Right atrium auricular region (tissue), 2 donors: ENCODE measurements at regions not wholly inside any gene's neighbourhood (a gene's known extent, or its start where the extent isn't known, plus 50 kb on each side); places are given as distances from the start of the nearest gene placed in this dataset.

Experiments
- DNase-seq: peaks from one replicate; pipeline ENCODE4 v3.0.0-alpha.2; 2019; ENCODE audit warnings: low spot score
- H3K27ac ChIP-seq, 2 donors: fragments of 200-600 bp; sonication (generic); 1 replicate in 1 of 2; 2 replicates in 1 of 2; pipeline ENCODE4 v1.5.1; 2016 to 2019
- H3K27me3 ChIP-seq, 2 donors: fragments of 200-600 bp; sonication (generic); one replicate each; pipeline versions ENCODE4 v1.5.1 to v1.6.0; 2017 to 2019
- H3K36me3 ChIP-seq: fragments of 200-600 bp; sonication (generic); one replicate; pipeline ENCODE4 v1.5.1; 2016
- H3K4me1 ChIP-seq, 2 donors: fragments of 200-600 bp; sonication (generic); one replicate each; pipeline versions ENCODE4 v1.5.1 to v1.6.0; 2017 to 2019
- H3K4me3 ChIP-seq, 2 donors: fragments of 200-600 bp; sonication (generic); 1 replicate in 1 of 2; 2 replicates in 1 of 2; pipeline ENCODE4 v1.5.1; 2017 to 2019; ENCODE audit warnings: mild to moderate bottlenecking in 1 of 2, moderate library complexity in 1 of 2
- H3K9me3 ChIP-seq, 2 donors: fragments of 200-600 bp; sonication (generic); one replicate each; pipeline ENCODE4 v1.5.1; 2019
- TF ChIP-seq, protein P1 (sequence below), 2 donors: fragments of 200-600 bp; sonication (generic); IDR thresholded peaks; one replicate each; pipeline ENCODE4 v1.5.1; 2019; ENCODE audit warnings: antibody characterized with exemption in 2 of 2

DNA sequence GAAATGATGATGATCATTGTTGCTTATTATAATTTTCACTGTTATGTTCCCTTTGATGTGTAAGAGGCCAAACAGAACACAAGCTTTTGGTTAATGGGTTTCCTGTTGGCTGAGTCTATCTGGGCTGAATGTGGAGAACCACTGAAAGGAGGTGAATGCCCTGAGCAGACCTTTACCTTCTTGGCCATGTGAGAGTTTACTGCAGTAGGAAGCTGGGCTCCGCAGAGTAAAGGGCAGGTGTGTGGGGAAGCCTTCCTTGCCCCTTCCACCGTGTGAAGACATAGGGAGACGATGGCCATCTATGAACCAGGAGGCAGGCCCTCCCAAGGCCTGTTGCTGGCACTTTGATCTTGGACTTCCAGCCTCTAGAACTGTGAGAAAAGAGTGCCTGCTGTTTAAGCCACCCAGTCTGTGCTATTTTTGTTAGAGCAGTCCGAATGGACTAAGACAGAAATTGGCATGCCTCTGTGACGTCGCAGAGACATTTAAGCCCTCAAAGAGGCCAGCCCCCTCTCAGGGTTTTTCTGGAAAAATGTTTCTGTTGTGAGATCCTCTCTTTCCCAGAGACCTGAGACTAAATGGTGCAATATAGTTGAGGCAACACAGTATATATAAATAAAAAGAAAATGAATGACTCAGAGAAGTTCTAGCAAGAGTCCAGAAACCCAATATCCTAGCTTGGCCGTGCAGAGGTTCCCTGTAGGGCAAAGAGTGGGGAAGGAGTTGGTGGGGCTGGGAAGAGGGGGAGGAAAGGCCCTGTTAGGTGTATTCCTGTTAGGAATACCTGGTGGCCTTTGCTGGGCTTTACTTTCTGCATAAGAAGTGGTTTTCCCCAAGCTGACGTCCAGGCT, 121.9 kb upstream of the LGALSL start:
- Histone ChIP-seq H3K4me1 (peaks cover 0 to 27% of the 10 kb centered on the region in 2 donors), H3K4me3 (no peak overlapping the region), H3K36me3 (no peaks in the 10 kb centered on the region), H3K27ac (no peak overlapping the region), H3K9me3 (no peaks in the 10 kb centered on the region), H3K27me3 (no peaks in the 10 kb centered on the region)
- TF ChIP-seq, protein P1, sequence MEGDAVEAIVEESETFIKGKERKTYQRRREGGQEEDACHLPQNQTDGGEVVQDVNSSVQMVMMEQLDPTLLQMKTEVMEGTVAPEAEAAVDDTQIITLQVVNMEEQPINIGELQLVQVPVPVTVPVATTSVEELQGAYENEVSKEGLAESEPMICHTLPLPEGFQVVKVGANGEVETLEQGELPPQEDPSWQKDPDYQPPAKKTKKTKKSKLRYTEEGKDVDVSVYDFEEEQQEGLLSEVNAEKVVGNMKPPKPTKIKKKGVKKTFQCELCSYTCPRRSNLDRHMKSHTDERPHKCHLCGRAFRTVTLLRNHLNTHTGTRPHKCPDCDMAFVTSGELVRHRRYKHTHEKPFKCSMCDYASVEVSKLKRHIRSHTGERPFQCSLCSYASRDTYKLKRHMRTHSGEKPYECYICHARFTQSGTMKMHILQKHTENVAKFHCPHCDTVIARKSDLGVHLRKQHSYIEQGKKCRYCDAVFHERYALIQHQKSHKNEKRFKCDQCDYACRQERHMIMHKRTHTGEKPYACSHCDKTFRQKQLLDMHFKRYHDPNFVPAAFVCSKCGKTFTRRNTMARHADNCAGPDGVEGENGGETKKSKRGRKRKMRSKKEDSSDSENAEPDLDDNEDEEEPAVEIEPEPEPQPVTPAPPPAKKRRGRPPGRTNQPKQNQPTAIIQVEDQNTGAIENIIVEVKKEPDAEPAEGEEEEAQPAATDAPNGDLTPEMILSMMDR (IDR thresholded peaks at IDR 0.05) = no peak
- no peak for DNase-seq

DNA sequence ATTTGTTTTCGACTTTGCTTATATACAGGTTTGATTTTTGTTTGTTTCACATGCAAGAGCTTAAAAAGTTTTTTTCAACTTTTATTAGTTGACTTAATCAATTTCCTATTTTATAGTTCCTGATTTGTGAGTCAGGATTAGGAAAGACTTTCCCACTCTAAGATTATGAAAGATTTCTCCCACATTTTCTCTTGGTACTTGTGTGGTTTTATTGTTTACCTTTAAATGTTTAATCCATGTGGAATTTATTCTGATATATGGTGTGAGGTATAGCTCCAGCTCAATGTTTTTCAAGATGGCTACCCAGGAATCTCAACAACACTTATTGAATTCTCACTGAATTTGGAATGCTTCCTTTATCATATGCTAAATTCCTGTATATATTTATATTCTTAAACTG, 117.8 kb upstream of the LGALSL start:
- Histone ChIP-seq H3K36me3 (no peaks in the 10 kb centered on the region), H3K27ac (no peak overlapping the region), H3K4me1 (peaks cover 0 to 2% of the 10 kb centered on the region in 2 donors), H3K27me3 (no peaks in the 10 kb centered on the region), H3K9me3 (no peaks in the 10 kb centered on the region), H3K4me3 (no peak overlapping the region)
- DNase-seq = no peak
- TF ChIP-seq, protein P1 (IDR thresholded peaks at IDR 0.05) = no peak

DNA sequence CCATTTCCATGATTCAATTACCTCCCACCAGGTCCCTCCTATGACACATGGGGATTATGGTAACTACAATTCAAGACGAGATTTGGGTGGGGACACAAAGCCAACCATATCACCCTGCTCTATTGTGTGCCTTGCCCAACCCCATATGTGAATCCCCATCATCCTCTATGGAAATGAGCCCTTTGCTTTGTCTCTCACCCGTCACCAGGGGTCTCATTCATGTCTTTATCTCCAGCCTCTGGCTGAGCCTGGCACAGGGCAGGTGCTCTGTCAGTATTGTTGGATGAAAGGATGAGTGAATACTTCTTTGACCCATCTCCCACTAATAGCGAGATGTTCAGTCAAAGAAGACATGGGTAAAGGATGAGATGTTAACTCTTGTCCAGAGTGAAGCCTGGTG, 116.6 kb upstream of the LGALSL start:
- no peak for DNase-seq
- Histone ChIP-seq H3K27me3 (no peaks in the 10 kb centered on the region), H3K9me3 (no peaks in the 10 kb centered on the region), H3K36me3 (no peaks in the 10 kb centered on the region), H3K4me3 (no peak overlapping the region), H3K4me1 (no peaks in the 10 kb centered on the region), H3K27ac (no peak overlapping the region)
- TF ChIP-seq, protein P1 (IDR thresholded peaks at IDR 0.05) = no peak

DNA sequence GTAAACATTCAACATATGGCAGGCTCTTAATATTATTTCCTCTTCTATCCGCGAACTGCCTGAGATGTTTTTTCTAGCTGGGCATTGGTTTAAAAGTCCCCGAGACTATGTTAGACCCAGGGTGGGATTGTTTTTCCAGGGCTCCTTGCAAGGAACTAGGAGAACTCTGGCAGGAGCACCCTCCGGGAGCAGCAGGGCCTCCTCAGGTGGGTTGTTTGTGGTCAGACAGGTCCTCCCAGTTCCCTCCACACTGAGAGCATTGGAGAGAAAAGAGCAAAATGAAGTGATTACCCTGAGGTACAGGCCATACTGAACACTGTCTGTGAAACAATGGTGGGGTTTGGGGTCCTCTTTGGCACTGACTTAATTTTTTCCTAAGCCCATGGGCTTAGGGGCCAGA, 115.9 kb upstream of the LGALSL start:
- TF ChIP-seq, protein P1 (IDR thresholded peaks at IDR 0.05) = no peak
- Histone ChIP-seq H3K27me3 (no peaks in the 10 kb centered on the region), H3K4me3 (no peak overlapping the region), H3K4me1 (no peaks in the 10 kb centered on the region), H3K36me3 (no peaks in the 10 kb centered on the region), H3K9me3 (no peaks in the 10 kb centered on the region), H3K27ac (no peak overlapping the region)
- no peak for DNase-seq

DNA sequence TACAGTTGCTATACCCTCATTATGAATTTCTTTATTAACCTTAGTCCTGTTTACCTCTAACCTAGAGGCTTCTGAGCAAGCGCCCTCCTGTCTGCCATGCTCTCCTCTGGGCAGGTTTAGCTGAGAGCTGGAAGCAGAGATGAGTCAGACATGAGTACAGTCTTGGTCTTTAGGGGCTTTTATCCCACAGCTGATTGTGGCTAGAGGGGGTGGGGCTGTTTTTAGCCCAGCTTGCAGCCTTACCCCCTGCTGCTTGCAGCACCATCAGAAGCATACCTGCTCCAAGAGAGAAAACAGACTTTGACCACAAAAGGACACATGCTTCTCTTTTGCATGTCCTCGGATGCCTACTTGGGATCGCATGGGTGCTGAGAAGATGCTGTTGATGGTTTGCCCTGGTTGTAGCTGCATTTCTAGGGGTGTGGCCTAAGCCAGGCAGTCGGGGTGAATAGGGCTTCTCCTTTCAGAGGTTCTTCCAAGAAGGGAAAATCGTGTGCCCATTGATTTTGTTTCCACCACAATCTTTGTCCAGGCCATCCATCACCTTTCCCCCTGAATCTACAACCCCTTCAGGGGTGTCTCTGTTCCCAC, 115.0 kb upstream of the LGALSL start:
- no peak for DNase-seq
- Histone ChIP-seq H3K27me3 (no peaks in the 10 kb centered on the region), H3K9me3 (no peaks in the 10 kb centered on the region), H3K36me3 (no peaks in the 10 kb centered on the region), H3K27ac (no peak overlapping the region), H3K4me1 (no peaks in the 10 kb centered on the region), H3K4me3 (no peak overlapping the region)
- TF ChIP-seq, protein P1 (IDR thresholded peaks at IDR 0.05) = no peak
